ENCODE measurements at regions not wholly inside any gene's neighbourhood (a gene's known extent, or its start where the extent isn't known, plus 50 kb on each side); places are given as distances from the start of the nearest gene placed in this dataset.

GRCh38 chr16:54847207-54847606 lies 83.5 kb upstream of the IRX5 start:
- TF ChIP-seq FOXP2 (optimal IDR thresholded peaks at IDR 0.05; ENCODE audit: borderline replicate concordance, extremely low read depth, extremely low read length, insufficient read depth) (no peak), REST (IDR thresholded peaks at IDR 0.05; ENCODE audit: insufficient read depth in 1 of 2, low read depth in 2 of 2, low read length in 2 of 2) (no peak)
